IMR-90 (cell line): ENCODE measurements at regions not wholly inside any gene's neighbourhood (a gene's known extent, or its start where the extent isn't known, plus 50 kb on each side); places are given as distances from the start of the nearest gene placed in this dataset.

ENCODE experiments used
- ATAC-seq: fragments of 200-7000 bp; cut with Tn5 transposase; 2 replicates; pipeline ENCODE4 v1.9.1; 2020; ENCODE audit warnings: low read depth, mild to moderate bottlenecking, moderate library complexity
- BruUV-seq: library from RNA; stranded (reverse); fragments of 400-500 nt; replicated peaks from 2 replicates; lab custom pipeline; 2021; lab: Mats Ljungman, UMichigan
- CTCF ChIA-PET: fragments of 300-600 bp; formaldehyde crosslinking; extraction: SDS; loops from one replicate; lab custom pipeline; 2021; ENCODE audit warnings: antibody characterized with exemption; lab: Yijun Ruan, JAX
- POLR2A ChIA-PET: fragments of 300-600 bp; sonication (Branson Sonifier 250); formaldehyde crosslinking; loops from one replicate; lab custom pipeline; 2022; ENCODE audit warnings: antibody characterized with exemption; ENCODE audit not compliant: unreplicated experiment; lab: Charles Lee
- DNase-seq: peaks from one replicate; pipeline ENCODE4 v3.0.0; 2013
- H2AFZ ChIP-seq: replicated peaks from 2 replicates; pipeline ENCODE3; 2013; ENCODE audit warnings: low read length, mild to moderate bottlenecking; ENCODE audit not compliant: poor library complexity
- H2AK5ac ChIP-seq: 2 replicates; pipeline ENCODE4 v1.6.1; 2013; ENCODE audit warnings: low read depth, low read length, inconsistent platforms
- H2AK9ac ChIP-seq: replicated peaks from 2 replicates; pipeline ENCODE3; 2013; ENCODE audit warnings: mild to moderate bottlenecking, low read depth, low read length, moderate library complexity; ENCODE audit not compliant: poor library complexity
- H2BK120ac ChIP-seq: 2 replicates; pipeline ENCODE4 v1.6.1; 2013; ENCODE audit warnings: low read depth, low read length, inconsistent platforms
- H2BK15ac ChIP-seq: 3 replicates; pipeline ENCODE4 v1.6.1; 2013; ENCODE audit warnings: low read depth, low read length, inconsistent platforms
- H2BK20ac ChIP-seq: 2 replicates; pipeline ENCODE4 v1.6.1; 2013; ENCODE audit warnings: low read depth, mild to moderate bottlenecking, inconsistent platforms, low read length, moderate library complexity
- H2BK5ac ChIP-seq: 2 replicates; pipeline ENCODE4 v1.6.1; 2013; ENCODE audit warnings: mild to moderate bottlenecking, low read depth, low read length, inconsistent platforms; ENCODE audit not compliant: poor library complexity, severe bottlenecking
- H3K14ac ChIP-seq: replicated peaks from 2 replicates; pipeline ENCODE4 v1.6.1; 2013; ENCODE audit warnings: low read depth, low read length, inconsistent platforms
- H3K18ac ChIP-seq: 2 replicates; pipeline ENCODE4 v1.6.1; 2013; ENCODE audit warnings: low read depth, low read length, control low read depth
- H3K23ac ChIP-seq: 2 replicates; pipeline ENCODE4 v1.6.1; 2013; ENCODE audit warnings: low read depth, low read length, inconsistent platforms
- H3K27ac ChIP-seq: 2 replicates; pipeline ENCODE4 v1.5.1; 2013; ENCODE audit warnings: mild to moderate bottlenecking, control low read depth, low read length; ENCODE audit not compliant: insufficient read depth
- H3K27me3 ChIP-seq: 2 replicates; pipeline ENCODE4 v1.6.1; 2013; ENCODE audit warnings: low read length; ENCODE audit not compliant: control insufficient read depth, insufficient read depth
- H3K36me3 ChIP-seq: 2 replicates; pipeline ENCODE4 v1.6.1; 2013; ENCODE audit warnings: low read length, mixed read lengths; ENCODE audit not compliant: control insufficient read depth, insufficient read depth
- H3K4ac ChIP-seq: 2 replicates; pipeline ENCODE4 v1.6.1; 2013; ENCODE audit warnings: low read depth, low read length, inconsistent platforms
- H3K4me1 ChIP-seq: 2 replicates; pipeline ENCODE4 v1.6.1; 2013; ENCODE audit warnings: low read length, mixed read lengths; ENCODE audit not compliant: control insufficient read depth, insufficient read depth
- H3K4me2 ChIP-seq: 2 replicates; pipeline ENCODE4 v1.6.1; 2013; ENCODE audit warnings: low read depth, mild to moderate bottlenecking, control low read depth, low read length, moderate library complexity
- H3K4me3 ChIP-seq: 2 replicates; pipeline ENCODE4 v1.5.1; 2013; ENCODE audit warnings: low read depth, mild to moderate bottlenecking, control low read depth, low read length, moderate library complexity; ENCODE audit not compliant: insufficient read depth
- H3K56ac ChIP-seq: 2 replicates; pipeline ENCODE4 v1.6.1; 2013; ENCODE audit warnings: low read length, inconsistent platforms; ENCODE audit not compliant: insufficient read depth; ENCODE audit errors: extremely low read depth
- H3K79me1 ChIP-seq, 2 experiments: 2 replicates each; pipeline ENCODE4 v1.6.1; 2013; ENCODE audit warnings: low read length in 2 of 2, inconsistent platforms in 1 of 2, low read depth in 1 of 2
- H3K9ac ChIP-seq: 2 replicates; pipeline ENCODE4 v1.6.1; 2013; ENCODE audit warnings: low read depth, low read length, control low read depth
- H3K9me1 ChIP-seq: 2 replicates; pipeline ENCODE4 v1.6.1; 2013; ENCODE audit warnings: low read length, inconsistent platforms; ENCODE audit not compliant: insufficient read depth
- H3K9me3 ChIP-seq: 2 replicates; pipeline ENCODE4 v1.6.1; 2013; ENCODE audit warnings: low read length; ENCODE audit not compliant: control insufficient read depth, insufficient read depth
- H4K20me1 ChIP-seq: 2 replicates; pipeline ENCODE4 v1.6.1; 2013; ENCODE audit warnings: low read length, inconsistent platforms; ENCODE audit not compliant: insufficient read depth
- H4K5ac ChIP-seq: 2 replicates; pipeline ENCODE4 v1.6.1; 2013; ENCODE audit warnings: mild to moderate bottlenecking, low read depth, low read length, control low read depth
- H4K8ac ChIP-seq, 2 experiments: 2 replicates each; pipeline ENCODE4 v1.6.1; 2013; ENCODE audit warnings: low read depth in 2 of 2, low read length in 2 of 2, control low read depth in 1 of 2, inconsistent platforms in 1 of 2
- H4K91ac ChIP-seq: 2 replicates; pipeline ENCODE4 v1.6.1; 2013; ENCODE audit warnings: low read depth, low read length, inconsistent platforms; ENCODE audit not compliant: insufficient read depth
- CEBPB ChIP-seq: IDR thresholded peaks from 2 replicates; pipeline ENCODE4 v1.6.1; 2012; ENCODE audit warnings: low read depth, low read length, improper control_type of control experiment
- MAFK ChIP-seq: IDR thresholded peaks from 2 replicates; pipeline ENCODE4 v1.6.1; 2012; ENCODE audit warnings: low read depth, low read length, improper control_type of control experiment
- NFE2L2 ChIP-seq: fragments of 150-350 bp; IDR thresholded peaks from 2 replicates; pipeline ENCODE4 v1.6.1; 2016; ENCODE audit warnings: low read depth, mild to moderate bottlenecking, low read length
- POLR2A ChIP-seq: IDR thresholded peaks from 2 replicates; pipeline ENCODE4 v1.6.1; 2012; ENCODE audit warnings: mild to moderate bottlenecking, low read depth, low read length
- WGBS, 2 experiments: methylation state at CpG; one replicate each; pipeline versions ENCODE4 v1.1.5 to v1.1.7; 2013; ENCODE audit warnings: missing lambda C conversion rate in 2 of 2; ENCODE audit not compliant: insufficient read length in 1 of 2; ENCODE audit errors: extremely low coverage in 2 of 2; 5-methylcytosine and 5-hydroxymethylcytosine counted together
- dilution Hi-C: fragments of 300-500 bp; cut with HindIII; formaldehyde crosslinking; loops from one replicate; pipeline ENCODE4 v1.14.3; 2018; ENCODE audit warnings: low sequenced_read_pairs; ENCODE audit not compliant: unreplicated experiment
- in situ Hi-C: fragments of 300-500 bp; cut with MboI; formaldehyde crosslinking; loops from 3 replicates; pipeline ENCODE4 v1.14.3; 2019; ENCODE audit warnings: low sequenced_read_pairs, inconsistent platforms, mixed read lengths
- intact Hi-C: fragments of 100-400 bp; cut with micrococcal nuclease; formaldehyde crosslinking; loops from 2 replicates; pipeline ENCODE4 v1.10.0; 2022

- no peak overlapping the region for H3K4me2 ChIP-seq
- BruUV-seq: no TSS peak
These were observed 1186.3 kb upstream of the FLRT2 start for GRCh38 chr14:84343656-84344055.

More at GRCh38 chr14:84343656-84344055, 1186.3 kb upstream of the FLRT2 start:
- Histone ChIP-seq H3K56ac (no peak overlapping the region), H3K4me1 (no peaks in the 10 kb centered on the region), H3K27me3 (no peaks in the 10 kb centered on the region), H2BK20ac (no peak overlapping the region), H3K4me3 (no peak overlapping the region), H3K4ac (no peak overlapping the region), H2BK5ac (no peak overlapping the region), H3K36me3 (no peaks in the 10 kb centered on the region), H4K91ac (no peak overlapping the region), H3K23ac (no peak overlapping the region), H3K18ac (no peak overlapping the region), H2AK5ac (no peak overlapping the region), H2BK120ac (no peak overlapping the region), H4K20me1 (no peaks in the 10 kb centered on the region), H3K9me3 (peaks cover 4% of the 10 kb centered on the region), H2BK15ac (no peak overlapping the region), H2AK9ac (no peak overlapping the region), H4K8ac (no peak overlapping the region), H3K14ac (no peak overlapping the region), H3K9me1 (no peaks in the 10 kb centered on the region), H2AFZ (no peak overlapping the region), H3K27ac (no peak overlapping the region), H3K79me1 (no peaks in the 10 kb centered on the region), H3K9ac (no peak overlapping the region), H4K5ac (no peak overlapping the region)
- peak; percentile 70 for DNase-seq
- ChIA-PET CTCF (no interaction called here), POLR2A (no interaction called here)
- dilution Hi-C loops: no loop called here
- 5% methylated on average over 3 of the region's 3 CpGs; no CpG with 5 or more reads in 1 of the 2 experiments for WGBS, 2 experiments
- TF ChIP-seq CEBPB: no peak
- TF ChIP-seq NFE2L2: no peak
- TF ChIP-seq MAFK: no peak
- TF ChIP-seq POLR2A: no peak
- ATAC-seq: peak; percentile 72
- intact Hi-C loops: no loop called here
- in situ Hi-C loops: no loop called here
